Endothelial cell of umbilical vein (primary cell): ENCODE measurements at regions not wholly inside any gene's neighbourhood (a gene's known extent, or its start where the extent isn't known, plus 50 kb on each side); places are given as distances from the start of the nearest gene placed in this dataset.
"Not testable (repeated sequence)": the region's sequence is repeated elsewhere in the genome, so short reads cannot be mapped to it uniquely, and the experiment has no call there.

ENCODE experiments used
- BruUV-seq: library from RNA; stranded (reverse); fragments of 400-500 nt; replicated peaks from 2 replicates; lab custom pipeline; 2021; lab: Mats Ljungman, UMichigan
- CTCF ChIA-PET: fragments of 300-600, 350-600 bp; sonication (Branson Sonifier 250); formaldehyde crosslinking; loops from one replicate; lab custom pipeline; 2021; ENCODE audit warnings: antibody characterized with exemption, inconsistent platforms; lab: Charles Lee
- POLR2A ChIA-PET: fragments of 300-600, 350-600 bp; sonication (Branson Sonifier 250); formaldehyde crosslinking; loops from one replicate; lab custom pipeline; 2021; ENCODE audit warnings: antibody characterized with exemption, inconsistent platforms; lab: Charles Lee
- DNase-seq: peaks from one replicate; pipeline ENCODE4 v3.0.0-alpha.2; 2011; ENCODE audit warnings: low read depth, low spot score
- FAIRE-seq: peaks from 2 replicates; lab custom pipeline; 2011; peaks lifted over from hg19 to GRCh38; lab: Jason Lieb, UNC
- H2AFZ ChIP-seq: 2 replicates; pipeline ENCODE4 v1.6.0; 2012; ENCODE audit warnings: low read depth, low read length, control low read depth, inconsistent platforms
- H3K27ac ChIP-seq: 2 replicates; pipeline ENCODE4 v1.5.1; 2011; ENCODE audit warnings: low read depth, mild to moderate bottlenecking, control low read depth, low read length, moderate library complexity; ENCODE audit not compliant: insufficient read depth
- H3K27me3 ChIP-seq, 2 experiments: 2 replicates each; pipeline versions ENCODE4 v1.6.0 to v1.6.1; 2011; ENCODE audit warnings: low read length in 2 of 2, mixed read lengths in 1 of 2; ENCODE audit not compliant: control insufficient read depth in 2 of 2, insufficient read depth in 2 of 2
- H3K36me3 ChIP-seq, 2 experiments: 2 replicates in 1 of 2; 3 replicates in 1 of 2; pipeline ENCODE4 v1.5.1; 2011; ENCODE audit warnings: low read length in 2 of 2, mild to moderate bottlenecking in 1 of 2, moderate library complexity in 1 of 2; ENCODE audit not compliant: control insufficient read depth in 2 of 2, insufficient read depth in 2 of 2; ENCODE audit errors: extremely low read depth in 1 of 2
- H3K4me1 ChIP-seq: 3 replicates; pipeline ENCODE4 v1.5.1; 2011; ENCODE audit warnings: mild to moderate bottlenecking, low read length; ENCODE audit not compliant: control insufficient read depth, insufficient read depth; ENCODE audit errors: extremely low read depth
- H3K4me2 ChIP-seq: 2 replicates; pipeline ENCODE4 v1.6.1; 2011; ENCODE audit warnings: low read length, control low read depth, mixed read lengths; ENCODE audit not compliant: insufficient read depth
- H3K4me3 ChIP-seq, 3 experiments: fragments of 200-600 bp in 1 of 3; sonication (generic), shearing (Covaris generic) in 1 of 3; replicated peaks in 1 of 3; 2 replicates each; pipeline ENCODE4 v1.5.1; 2011 to 2016; ENCODE audit warnings: control low read depth in 3 of 3, low read length in 3 of 3, mild to moderate bottlenecking in 2 of 3, inconsistent platforms in 1 of 3, low read depth in 1 of 3, moderate library complexity in 1 of 3; ENCODE audit not compliant: insufficient read depth in 1 of 3
- H3K79me2 ChIP-seq: 2 replicates; pipeline ENCODE4 v1.6.0; 2012; ENCODE audit warnings: low read length, inconsistent platforms; ENCODE audit not compliant: control insufficient read depth, insufficient read depth
- H3K9ac ChIP-seq: replicated peaks from 2 replicates; pipeline ENCODE3; 2011; ENCODE audit warnings: low read length, control low read depth; ENCODE audit not compliant: insufficient read depth; ENCODE audit errors: extremely low read depth
- H3K9me1 ChIP-seq: replicated peaks from 3 replicates; pipeline ENCODE4 v1.6.0; 2011; ENCODE audit warnings: mild to moderate bottlenecking, low read length; ENCODE audit not compliant: control insufficient read depth, insufficient read depth; ENCODE audit errors: extremely low read depth
- H3K9me3 ChIP-seq: replicated peaks from 2 replicates; pipeline ENCODE4 v1.5.1; 2012; ENCODE audit warnings: low read length, inconsistent platforms; ENCODE audit not compliant: control insufficient read depth, insufficient read depth
- H4K20me1 ChIP-seq: replicated peaks from 2 replicates; pipeline ENCODE3; 2011; ENCODE audit warnings: mild to moderate bottlenecking, low read length; ENCODE audit not compliant: control insufficient read depth, insufficient read depth; ENCODE audit errors: extremely low read depth
- CTCF ChIP-seq, 2 donors: IDR thresholded peaks; 1 replicate in 1 of 2; 2 replicates in 1 of 2; pipeline ENCODE4 v1.5.1; 2011; ENCODE audit warnings: low read length in 2 of 2, mild to moderate bottlenecking in 2 of 2, moderate library complexity in 2 of 2, control low read depth in 1 of 2, inconsistent platforms in 1 of 2, low read depth in 1 of 2; ENCODE audit not compliant: insufficient read depth in 1 of 2; ENCODE audit errors: extremely low read depth in 1 of 2
- GATA2 ChIP-seq: IDR thresholded peaks from 2 replicates; pipeline ENCODE4 v1.7.0; 2011; ENCODE audit warnings: low read depth, mild to moderate bottlenecking, moderate library complexity, mixed read lengths, low read length; ENCODE audit not compliant: insufficient read length, insufficient read depth
- POLR2AphosphoS5 ChIP-seq: IDR thresholded peaks from 2 replicates; pipeline ENCODE4 v1.6.1; 2012; ENCODE audit warnings: low read depth, mild to moderate bottlenecking, control low read depth, low read length, moderate library complexity; ENCODE audit not compliant: insufficient read depth
- dilution Hi-C: fragments of 300-500 bp; cut with MboI; formaldehyde crosslinking; loops from one replicate; pipeline ENCODE4 v1.15.0; 2019; ENCODE audit warnings: low sequenced_read_pairs; ENCODE audit not compliant: extremely low pct_ligation_motif_present
- intact Hi-C: fragments of 100-400 bp; cut with micrococcal nuclease; formaldehyde crosslinking; loops from one replicate; pipeline ENCODE4 v1.10.0; 2022

DNA sequence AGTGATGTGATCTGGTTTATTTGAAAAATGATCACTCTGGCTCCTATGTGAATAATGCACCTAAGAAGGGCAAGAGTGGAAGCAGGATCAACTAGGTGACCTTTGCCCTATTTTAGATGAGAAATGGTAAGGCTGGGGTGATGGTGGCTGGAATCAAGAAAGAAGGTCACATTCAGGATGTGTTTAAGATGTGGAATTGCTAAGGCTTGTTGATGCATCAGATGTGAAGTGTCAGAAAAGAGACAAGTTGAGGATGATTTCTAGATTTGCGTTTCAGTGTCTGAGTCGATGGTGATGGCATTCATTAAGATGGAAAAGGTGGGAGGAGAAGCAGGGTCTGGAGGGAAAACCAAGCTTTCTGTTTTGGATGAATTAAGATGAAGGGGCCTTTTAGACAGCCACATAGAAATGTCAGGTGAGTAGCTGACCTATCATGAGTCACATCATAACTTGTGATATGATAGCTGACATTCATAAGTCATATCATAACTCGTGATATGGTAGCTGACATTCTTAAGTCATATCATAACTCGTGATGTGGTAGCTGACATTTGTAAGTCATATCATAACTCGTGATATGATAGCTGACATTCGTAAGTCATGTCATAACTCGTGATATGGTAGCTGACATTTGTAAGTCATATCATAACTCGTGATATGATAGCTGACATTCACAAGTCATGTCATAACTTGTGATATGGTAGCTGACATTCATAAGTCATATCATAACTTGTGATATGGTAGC lies 101.2 kb upstream of the SEC11C start:
- no peak for TF ChIP-seq POLR2AphosphoS5
- TF ChIP-seq GATA2: no peak
- no peak for TF ChIP-seq CTCF (IDR thresholded peaks at IDR 0.05; ENCODE audit: extremely low read depth in 1 of 2, insufficient read depth in 1 of 2, low read depth in 1 of 2, low read length in 2 of 2)
- dilution Hi-C loops: no loop called here
- DNase-seq: no peak
- no peaks in the 10 kb centered on the region for H3K36me3 ChIP-seq
- H3K27me3 ChIP-seq: peaks cover 0 to 5% of the 10 kb centered on the region in 2 experiments
- no peak overlapping the region for H2AFZ ChIP-seq
- BruUV-seq: no TSS peak
- ChIA-PET CTCF (interaction anchor here (1.0 to 2.1 kb wide), 2 partner anchors 9 to 32 kb away, joined by 3 to 5 read pairs; no protein-coding TSS in a partner anchor), POLR2A (no interaction called here)
- intact Hi-C loops: no loop called here
- H3K4me1 ChIP-seq: no peaks in the 10 kb centered on the region
- no peak overlapping the region for H3K4me3 ChIP-seq
- no peaks in the 10 kb centered on the region for H3K9me1 ChIP-seq
- H3K27ac ChIP-seq: no peak overlapping the region
- H4K20me1 ChIP-seq: no peaks in the 10 kb centered on the region
- no peak overlapping the region for H3K4me2 ChIP-seq
- H3K9me3 ChIP-seq: no peaks in the 10 kb centered on the region
- peak; percentile 80 for FAIRE-seq
- no peaks in the 10 kb centered on the region for H3K79me2 ChIP-seq
- no peak overlapping the region for H3K9ac ChIP-seq

GRCh38 chr18:59039040-59039320 lies 100.7 kb upstream of the SEC11C start:
- CTCF ChIA-PET: interaction anchor here (1.0 to 2.1 kb wide), 2 partner anchors 9 to 32 kb away, joined by 3 to 5 read pairs; no protein-coding TSS in a partner anchor
- H3K4me3 ChIP-seq, H3K27ac ChIP-seq, H3K4me1 ChIP-seq, H3K27me3 ChIP-seq, H3K9me1 ChIP-seq, dilution Hi-C loops, BruUV-seq, H3K4me2 ChIP-seq, H3K9me3 ChIP-seq, DNase-seq, POLR2A ChIA-PET, H3K79me2 ChIP-seq, H3K9ac ChIP-seq, H2AFZ ChIP-seq, H3K36me3 ChIP-seq, FAIRE-seq, H4K20me1 ChIP-seq, intact Hi-C loops: not testable (repeated sequence)
